MCF 10A (cell line): ENCODE measurements at regions not wholly inside any gene's neighbourhood (a gene's known extent, or its start where the extent isn't known, plus 50 kb on each side); places are given as distances from the start of the nearest gene placed in this dataset.

Experiments
- BruUV-seq: library from RNA; stranded (reverse); fragments of 400-500 nt; replicated peaks from 2 replicates; lab custom pipeline; 2021; lab: Mats Ljungman, UMichigan
- CTCF ChIA-PET: fragments of 300-600 bp; sonication (Branson Sonifier 250); formaldehyde crosslinking; extraction: SDS; loops from one replicate; lab custom pipeline; 2021; ENCODE audit warnings: antibody characterized with exemption, inconsistent platforms; lab: Yijun Ruan, JAX
- POLR2A ChIA-PET: fragments of 300-600, 350-650 bp; sonication (Branson Sonifier 250); formaldehyde crosslinking; extraction: SDS; loops from one replicate; lab custom pipeline; 2020; ENCODE audit warnings: antibody characterized with exemption, inconsistent platforms; lab: Yijun Ruan, JAX
- DNase-seq: peaks from one replicate; pipeline ENCODE4 v3.0.0-alpha.2; 2018; ENCODE audit not compliant: unreplicated experiment
- H3K27ac Mint-ChIP-seq: one replicate; pipeline ENCODE4 v1.8.0; 2022; ENCODE audit warnings: mild to moderate bottlenecking, low read depth, mixed read lengths; ENCODE audit not compliant: unreplicated experiment
- H3K27me3 Mint-ChIP-seq: one replicate; pipeline ENCODE4 v1.8.0; 2022; ENCODE audit warnings: mixed read lengths; ENCODE audit not compliant: insufficient read depth, unreplicated experiment
- H3K36me3 Mint-ChIP-seq: one replicate; pipeline ENCODE4 v1.8.0; 2022; ENCODE audit warnings: mild to moderate bottlenecking, moderate library complexity, mixed read lengths; ENCODE audit not compliant: insufficient read depth, unreplicated experiment
- H3K4me1 Mint-ChIP-seq: one replicate; pipeline ENCODE4 v1.8.0; 2022; ENCODE audit warnings: mixed read lengths; ENCODE audit not compliant: insufficient read depth, unreplicated experiment
- H3K4me3 Mint-ChIP-seq: one replicate; pipeline ENCODE4 v1.8.0; 2022; ENCODE audit warnings: mild to moderate bottlenecking, moderate library complexity, mixed read lengths; ENCODE audit not compliant: unreplicated experiment
- H3K9me3 Mint-ChIP-seq: one replicate; pipeline ENCODE4 v1.8.0; 2022; ENCODE audit warnings: mixed read lengths; ENCODE audit not compliant: unreplicated experiment
- intact Hi-C: fragments of 100-400 bp; cut with micrococcal nuclease; formaldehyde crosslinking; loops from 2 replicates; pipeline ENCODE4 v1.14.1; 2022
- TF ChIP-seq, protein P1 (sequence below): fragments of 200-600 bp; IDR thresholded peaks from one replicate; pipeline ENCODE4 v1.8.0; 2022; ENCODE audit warnings: antibody characterized with exemption, mild to moderate bottlenecking; ENCODE audit not compliant: unreplicated experiment

DNA sequence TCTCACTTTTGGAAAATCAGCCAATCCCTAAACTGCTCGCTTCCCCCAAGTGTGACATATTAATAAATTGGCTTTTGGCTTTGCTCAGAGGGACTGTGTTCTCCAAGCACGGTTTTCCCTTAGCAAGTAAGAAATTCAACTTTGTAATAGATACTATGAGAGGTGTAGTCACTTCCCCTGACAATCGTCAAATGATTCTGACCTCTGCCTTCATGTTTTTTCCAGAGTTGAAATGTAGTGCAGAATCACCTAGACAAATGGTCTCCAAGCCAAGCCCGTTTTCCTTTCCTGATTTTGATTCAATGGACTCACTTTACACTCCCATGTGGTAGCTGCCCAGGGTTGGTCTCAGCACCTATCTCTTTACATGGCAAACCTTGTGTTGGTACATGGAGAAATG lies 99.1 kb downstream of the ARL4A start:
- Mint-ChIP-seq H3K9me3 (no peaks in the 10 kb centered on the region), H3K27ac (no peak overlapping the region), H3K27me3 (no peaks in the 10 kb centered on the region), H3K4me1 (peaks cover 12% of the 10 kb centered on the region), H3K4me3 (no peak overlapping the region), H3K36me3 (no peaks in the 10 kb centered on the region)
- intact Hi-C loops: no loop called here
- TF ChIP-seq, protein P1, sequence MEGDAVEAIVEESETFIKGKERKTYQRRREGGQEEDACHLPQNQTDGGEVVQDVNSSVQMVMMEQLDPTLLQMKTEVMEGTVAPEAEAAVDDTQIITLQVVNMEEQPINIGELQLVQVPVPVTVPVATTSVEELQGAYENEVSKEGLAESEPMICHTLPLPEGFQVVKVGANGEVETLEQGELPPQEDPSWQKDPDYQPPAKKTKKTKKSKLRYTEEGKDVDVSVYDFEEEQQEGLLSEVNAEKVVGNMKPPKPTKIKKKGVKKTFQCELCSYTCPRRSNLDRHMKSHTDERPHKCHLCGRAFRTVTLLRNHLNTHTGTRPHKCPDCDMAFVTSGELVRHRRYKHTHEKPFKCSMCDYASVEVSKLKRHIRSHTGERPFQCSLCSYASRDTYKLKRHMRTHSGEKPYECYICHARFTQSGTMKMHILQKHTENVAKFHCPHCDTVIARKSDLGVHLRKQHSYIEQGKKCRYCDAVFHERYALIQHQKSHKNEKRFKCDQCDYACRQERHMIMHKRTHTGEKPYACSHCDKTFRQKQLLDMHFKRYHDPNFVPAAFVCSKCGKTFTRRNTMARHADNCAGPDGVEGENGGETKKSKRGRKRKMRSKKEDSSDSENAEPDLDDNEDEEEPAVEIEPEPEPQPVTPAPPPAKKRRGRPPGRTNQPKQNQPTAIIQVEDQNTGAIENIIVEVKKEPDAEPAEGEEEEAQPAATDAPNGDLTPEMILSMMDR: no peak
- DNase-seq: no peak
- ChIA-PET CTCF (no interaction called here), POLR2A (interaction anchor here (0.6 kb wide), 1 partner anchor 68 kb away, joined by 3 read pairs; no protein-coding TSS in a partner anchor)
- BruUV-seq: no TSS peak

DNA sequence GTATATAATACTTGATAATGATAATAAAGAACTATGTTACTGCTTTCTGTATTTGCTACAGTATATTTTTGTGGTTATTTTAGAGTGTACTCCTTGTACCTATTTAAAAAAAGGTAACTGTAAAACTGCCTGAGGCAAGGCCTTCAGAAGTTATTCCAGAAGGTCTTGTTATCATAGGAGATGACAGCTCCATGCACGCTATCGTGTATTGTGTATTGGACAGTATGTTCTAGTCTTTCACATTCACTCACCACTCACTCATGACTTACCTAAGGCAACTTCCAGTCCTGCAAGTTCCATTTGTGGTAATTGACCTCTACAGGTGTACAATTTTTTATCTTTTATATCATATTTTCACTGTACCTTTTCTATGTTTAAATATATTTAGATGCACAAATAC lies 100.7 kb downstream of the ARL4A start:
- Mint-ChIP-seq H3K36me3 (no peaks in the 10 kb centered on the region), H3K9me3 (no peaks in the 10 kb centered on the region), H3K27me3 (no peaks in the 10 kb centered on the region), H3K4me1 (peaks cover 12% of the 10 kb centered on the region), H3K27ac (no peak overlapping the region), H3K4me3 (no peak overlapping the region)
- DNase-seq: no peak
- no TSS peak for BruUV-seq
- intact Hi-C loops: no loop called here
- ChIA-PET CTCF (no interaction called here), POLR2A (interaction anchor here (0.7 kb wide), 1 partner anchor 22 kb away, joined by 3 read pairs; no protein-coding TSS in a partner anchor)
- TF ChIP-seq, protein P1: no peak

GRCh38 chr7:12788591-12788990 lies 101.2 kb downstream of the ARL4A start:
- Mint-ChIP-seq H3K27me3 (no peaks in the 10 kb centered on the region), H3K4me1 (peaks cover 7% of the 10 kb centered on the region), H3K36me3 (no peaks in the 10 kb centered on the region), H3K9me3 (no peaks in the 10 kb centered on the region), H3K27ac (no peak overlapping the region), H3K4me3 (no peak overlapping the region)
- no TSS peak for BruUV-seq
- TF ChIP-seq, protein P1: no peak
- intact Hi-C loops: no loop called here
- DNase-seq: no peak
- ChIA-PET POLR2A (interaction anchor here (0.7 to 1.1 kb wide), 3 partner anchors 12 to 73 kb away, joined by 3 read pairs; no protein-coding TSS in a partner anchor), CTCF (no interaction called here)

- H3K36me3 Mint-ChIP-seq: no peaks in the 10 kb centered on the region
- no peak overlapping the region for H3K4me3 Mint-ChIP-seq
- H3K27ac Mint-ChIP-seq: no peak overlapping the region
- ChIA-PET POLR2A (no interaction called here), CTCF (no interaction called here)
- no TSS peak for BruUV-seq
- TF ChIP-seq, protein P1: no peak
- H3K4me1 Mint-ChIP-seq: no peaks in the 10 kb centered on the region
- H3K27me3 Mint-ChIP-seq: no peaks in the 10 kb centered on the region
- no peak for DNase-seq
- no peaks in the 10 kb centered on the region for H3K9me3 Mint-ChIP-seq
- intact Hi-C loops: no loop called here
These were observed 107.4 kb downstream of the ARL4A start for GRCh38 chr7:12794722-12795302.
